Esophagus squamous epithelium (tissue), 5 donors: ENCODE measurements at regions not wholly inside any gene's neighbourhood (a gene's known extent, or its start where the extent isn't known, plus 50 kb on each side); places are given as distances from the start of the nearest gene placed in this dataset.

ENCODE experiments used
- DNase-seq: peaks from one replicate; lab custom pipeline; 2025; lab: John Stamatoyannopoulos, UW
- H3K27ac ChIP-seq, 4 donors: fragments of 200-600 bp; sonication (generic); one replicate each; pipeline ENCODE4 v1.5.1; 2016 to 2019; ENCODE audit warnings: mild to moderate bottlenecking in 1 of 4
- H3K27me3 ChIP-seq, 4 donors: fragments of 200-600 bp; sonication (generic); 1 replicate in 3 of 4; 2 replicates in 1 of 4; pipeline versions ENCODE4 v1.5.1 to v1.6.0; 2017 to 2021; ENCODE audit warnings: antibody characterized with exemption in 1 of 4
- H3K36me3 ChIP-seq, 3 donors: fragments of 200-600 bp; sonication (generic); one replicate each; pipeline ENCODE4 v1.5.1; 2016 to 2019
- H3K4me1 ChIP-seq, 3 donors: fragments of 200-600 bp; sonication (generic); one replicate each; pipeline ENCODE4 v1.5.1; 2017 to 2019
- H3K4me3 ChIP-seq, 4 donors: fragments of 200-600 bp; sonication (generic); 1 replicate in 3 of 4; 2 replicates in 1 of 4; pipeline ENCODE4 v1.5.1; 2016 to 2019; ENCODE audit warnings: mild to moderate bottlenecking in 2 of 4, moderate library complexity in 1 of 4
- H3K9me3 ChIP-seq, 3 donors: fragments of 200-600 bp; sonication (generic); one replicate each; pipeline ENCODE4 v1.5.1; 2016 to 2019
- POLR2A ChIP-seq, 4 donors: fragments of 450-650 bp; IDR thresholded peaks; one replicate each; pipeline ENCODE4 v1.6.1; 2017; ENCODE audit warnings: antibody characterized with exemption in 4 of 4, mild to moderate bottlenecking in 4 of 4, moderate library complexity in 3 of 4
- WGBS, 2 donors: methylation state at CpG; one replicate each; pipeline ENCODE4 v1.1.5; 2018; 5-methylcytosine and 5-hydroxymethylcytosine counted together
- intact Hi-C: fragments of 100-400 bp; cut with DNase I; formaldehyde crosslinking; loops from one replicate; pipeline ENCODE4 v1.15.0; 2022
- TF ChIP-seq, protein P1 (sequence below), 6 experiments: fragments of 450-650 bp in 4 of 6; fragments of 200-600 bp in 2 of 6; sonication (generic) in 2 of 6; IDR thresholded peaks; one replicate each; pipeline ENCODE4 v1.5.1; 2016 to 2019; ENCODE audit warnings: antibody characterized with exemption in 6 of 6, mild to moderate bottlenecking in 4 of 6, moderate library complexity in 4 of 6
- donor health status: DM: yes; HTN: yes; CAD: no.

- H3K27ac ChIP-seq, result no peak overlapping the region
- H3K9me3 ChIP-seq, result no peaks in the 10 kb centered on the region
- intact Hi-C loops, result no loop called here
- no peak overlapping the region for H3K4me3 ChIP-seq
- H3K4me1 ChIP-seq, result no peaks in the 10 kb centered on the region
- DNase-seq, result no peak
- TF ChIP-seq, protein P1, sequence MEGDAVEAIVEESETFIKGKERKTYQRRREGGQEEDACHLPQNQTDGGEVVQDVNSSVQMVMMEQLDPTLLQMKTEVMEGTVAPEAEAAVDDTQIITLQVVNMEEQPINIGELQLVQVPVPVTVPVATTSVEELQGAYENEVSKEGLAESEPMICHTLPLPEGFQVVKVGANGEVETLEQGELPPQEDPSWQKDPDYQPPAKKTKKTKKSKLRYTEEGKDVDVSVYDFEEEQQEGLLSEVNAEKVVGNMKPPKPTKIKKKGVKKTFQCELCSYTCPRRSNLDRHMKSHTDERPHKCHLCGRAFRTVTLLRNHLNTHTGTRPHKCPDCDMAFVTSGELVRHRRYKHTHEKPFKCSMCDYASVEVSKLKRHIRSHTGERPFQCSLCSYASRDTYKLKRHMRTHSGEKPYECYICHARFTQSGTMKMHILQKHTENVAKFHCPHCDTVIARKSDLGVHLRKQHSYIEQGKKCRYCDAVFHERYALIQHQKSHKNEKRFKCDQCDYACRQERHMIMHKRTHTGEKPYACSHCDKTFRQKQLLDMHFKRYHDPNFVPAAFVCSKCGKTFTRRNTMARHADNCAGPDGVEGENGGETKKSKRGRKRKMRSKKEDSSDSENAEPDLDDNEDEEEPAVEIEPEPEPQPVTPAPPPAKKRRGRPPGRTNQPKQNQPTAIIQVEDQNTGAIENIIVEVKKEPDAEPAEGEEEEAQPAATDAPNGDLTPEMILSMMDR (IDR thresholded peaks at IDR 0.05), result no peak
- no peak for TF ChIP-seq POLR2A (IDR thresholded peaks at IDR 0.05)
- 28 to 55% methylated on average over 1 of the region's 1 CpG for WGBS, 2 donors
- no peaks in the 10 kb centered on the region for H3K36me3 ChIP-seq
- no peaks in the 10 kb centered on the region for H3K27me3 ChIP-seq
These were observed 293.5 kb upstream of the SOX2 start for GRCh38 chr3:181418233-181418632.

DNA sequence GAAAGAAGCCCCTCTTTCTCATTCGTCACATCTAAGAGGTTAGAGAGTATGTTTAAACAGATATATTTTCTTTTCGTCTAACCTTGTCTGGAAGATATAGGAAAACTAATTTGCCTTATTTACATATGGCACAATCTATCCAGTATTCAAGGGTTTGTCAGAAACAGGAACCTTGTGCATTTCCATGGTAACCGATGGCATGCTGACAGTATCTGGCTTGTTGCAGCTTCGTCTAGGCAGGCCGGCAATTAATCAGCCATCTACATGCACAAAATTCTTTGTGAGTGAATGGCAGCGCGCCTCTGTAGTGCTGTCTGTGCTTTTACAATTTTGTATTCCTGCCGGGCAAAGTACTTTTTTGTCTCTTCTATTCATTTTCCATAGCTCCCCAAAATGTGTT lies 294.0 kb upstream of the SOX2 start:
- Histone ChIP-seq H3K27me3 (no peaks in the 10 kb centered on the region), H3K27ac (no peak overlapping the region), H3K36me3 (no peaks in the 10 kb centered on the region), H3K4me1 (no peaks in the 10 kb centered on the region), H3K9me3 (no peaks in the 10 kb centered on the region), H3K4me3 (no peak overlapping the region)
- no peak for DNase-seq
- 28% methylated on average over 8 of the region's 8 CpGs for WGBS, 2 donors
- intact Hi-C loops, result no loop called here
- TF ChIP-seq, protein P1 (IDR thresholded peaks at IDR 0.05), result no peak
- TF ChIP-seq POLR2A (IDR thresholded peaks at IDR 0.05), result no peak

- Histone ChIP-seq H3K27ac (no peak overlapping the region), H3K9me3 (no peaks in the 10 kb centered on the region), H3K4me3 (no peak overlapping the region), H3K27me3 (no peaks in the 10 kb centered on the region), H3K4me1 (no peaks in the 10 kb centered on the region), H3K36me3 (no peaks in the 10 kb centered on the region)
- intact Hi-C loops, result no loop called here
- TF ChIP-seq POLR2A (IDR thresholded peaks at IDR 0.05), result no peak
- TF ChIP-seq, protein P1 (IDR thresholded peaks at IDR 0.05), result no peak
- WGBS, 2 donors, result 94 to 95% methylated on average over 4 of the region's 4 CpGs
- DNase-seq, result no peak
These were observed 300.9 kb upstream of the SOX2 start for GRCh38 chr3:181410870-181411269.

DNA sequence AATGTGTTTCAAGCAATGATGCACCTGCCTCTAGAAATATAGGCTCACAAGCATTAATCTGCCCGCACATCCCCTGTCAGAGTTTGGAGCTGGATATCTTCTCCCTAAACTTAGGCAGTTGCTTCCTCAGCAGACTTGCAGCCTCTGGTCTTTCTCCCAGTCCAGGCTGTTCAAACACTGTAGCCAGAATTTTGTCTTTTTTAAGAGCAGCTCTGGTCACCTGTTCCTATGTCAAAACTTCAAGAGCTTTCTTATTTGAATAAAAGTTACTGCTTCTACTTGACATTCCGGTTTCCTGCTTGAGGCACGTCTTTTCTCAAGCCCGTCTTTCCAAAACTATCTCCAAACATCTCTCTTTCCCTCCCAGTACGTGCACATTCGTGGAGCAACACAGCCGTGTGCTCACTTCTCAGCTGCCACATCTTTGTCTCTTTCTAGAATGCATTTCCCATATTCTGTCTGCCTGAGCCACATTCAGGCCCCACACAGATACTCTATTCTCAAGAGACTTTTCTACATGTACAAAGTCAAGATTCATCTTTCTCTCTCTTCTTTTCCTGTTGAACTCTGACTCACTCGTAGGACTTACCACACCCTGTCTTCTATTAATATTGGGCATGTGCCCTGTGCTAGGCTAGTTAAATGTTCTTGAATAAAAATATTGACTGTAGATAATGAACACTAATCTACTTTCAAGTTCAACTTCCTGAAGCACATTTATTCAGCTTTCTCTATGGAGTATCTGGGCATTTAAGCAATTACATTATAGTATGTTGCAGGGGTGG lies 307.7 kb upstream of the SOX2 start:
- Histone ChIP-seq H3K4me1 (peaks cover 0 to 11% (median 0%) of the 10 kb centered on the region in 3 donors), H3K4me3 (no peak overlapping the region), H3K9me3 (no peaks in the 10 kb centered on the region), H3K36me3 (no peaks in the 10 kb centered on the region), H3K27ac (peak overlapping the region in 1 of 4 donors; percentile 49), H3K27me3 (no peaks in the 10 kb centered on the region)
- intact Hi-C loops, result no loop called here
- no peak for DNase-seq
- WGBS, 2 donors, result 32 to 54% methylated on average over 8 of the region's 8 CpGs
- no peak for TF ChIP-seq POLR2A (IDR thresholded peaks at IDR 0.05)
- TF ChIP-seq, protein P1 (IDR thresholded peaks at IDR 0.05), result no peak

DNA sequence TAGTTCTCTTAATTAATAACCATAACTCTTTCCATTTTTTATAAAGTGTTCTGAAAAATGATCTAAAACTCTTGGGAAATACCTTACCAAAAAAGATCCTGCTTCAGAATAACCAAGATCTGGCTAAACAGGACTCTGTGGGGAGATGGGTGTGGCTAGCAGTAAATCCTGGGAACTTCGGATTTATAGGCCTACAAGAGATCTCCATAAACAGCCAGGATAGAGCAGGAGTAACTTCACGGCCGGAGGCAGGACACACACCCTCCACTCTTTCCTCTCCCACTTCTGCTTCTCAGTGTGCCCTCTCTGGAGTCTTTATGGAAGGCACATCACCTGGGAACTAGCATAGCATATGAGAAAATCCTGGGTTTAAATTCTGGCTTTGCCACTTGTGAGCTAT lies 309.4 kb upstream of the SOX2 start:
- DNase-seq, result no peak
- Histone ChIP-seq H3K27me3 (no peaks in the 10 kb centered on the region), H3K4me3 (no peak overlapping the region), H3K4me1 (peaks cover 0 to 11% (median 0%) of the 10 kb centered on the region in 3 donors), H3K27ac (no peak overlapping the region), H3K36me3 (no peaks in the 10 kb centered on the region), H3K9me3 (no peaks in the 10 kb centered on the region)
- 63 to 68% methylated on average over 3 of the region's 3 CpGs for WGBS, 2 donors
- intact Hi-C loops, result no loop called here
- TF ChIP-seq, protein P1 (IDR thresholded peaks at IDR 0.05), result no peak
- TF ChIP-seq POLR2A (IDR thresholded peaks at IDR 0.05), result no peak
